HG02943 (cell line): ENCODE measurements at regions not wholly inside any gene's neighbourhood (a gene's known extent, or its start where the extent isn't known, plus 50 kb on each side); places are given as distances from the start of the nearest gene placed in this dataset.
"Not testable (repeated sequence)": the region's sequence is repeated elsewhere in the genome, so short reads cannot be mapped to it uniquely, and the experiment has no call there.

Experiments used
- ATAC-seq: cut with Tn5 transposase; IDR thresholded peaks from one replicate; pipeline ENCODE4 v1.9.1; 2021; ENCODE audit warnings: mild to moderate bottlenecking, low read depth, moderate library complexity; ENCODE audit not compliant: unreplicated experiment

DNA sequence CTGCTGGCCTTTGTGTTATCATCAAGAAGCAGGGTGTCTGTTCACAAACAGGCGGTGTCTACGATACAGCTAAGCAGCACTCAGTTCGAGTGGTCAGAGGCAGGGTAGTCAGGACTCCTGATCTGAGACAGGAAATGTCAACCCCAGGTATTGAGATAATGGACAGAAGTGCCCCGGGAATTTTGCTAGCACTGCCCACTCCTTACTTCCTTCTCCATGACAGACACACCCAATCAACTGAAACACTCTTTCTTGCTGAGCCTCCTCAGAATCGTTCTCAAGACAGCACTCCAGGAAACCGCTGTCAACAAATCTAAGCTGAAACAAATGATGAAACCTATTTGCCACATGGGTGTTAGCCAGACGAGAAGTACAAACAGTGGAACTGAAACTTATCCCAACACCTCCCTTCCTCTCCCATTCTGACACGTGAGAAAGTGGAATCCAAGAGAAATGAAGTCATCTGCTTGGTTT, 109.3 kb downstream of the GTF2IRD2B start:
- ATAC-seq: not testable (repeated sequence)

DNA sequence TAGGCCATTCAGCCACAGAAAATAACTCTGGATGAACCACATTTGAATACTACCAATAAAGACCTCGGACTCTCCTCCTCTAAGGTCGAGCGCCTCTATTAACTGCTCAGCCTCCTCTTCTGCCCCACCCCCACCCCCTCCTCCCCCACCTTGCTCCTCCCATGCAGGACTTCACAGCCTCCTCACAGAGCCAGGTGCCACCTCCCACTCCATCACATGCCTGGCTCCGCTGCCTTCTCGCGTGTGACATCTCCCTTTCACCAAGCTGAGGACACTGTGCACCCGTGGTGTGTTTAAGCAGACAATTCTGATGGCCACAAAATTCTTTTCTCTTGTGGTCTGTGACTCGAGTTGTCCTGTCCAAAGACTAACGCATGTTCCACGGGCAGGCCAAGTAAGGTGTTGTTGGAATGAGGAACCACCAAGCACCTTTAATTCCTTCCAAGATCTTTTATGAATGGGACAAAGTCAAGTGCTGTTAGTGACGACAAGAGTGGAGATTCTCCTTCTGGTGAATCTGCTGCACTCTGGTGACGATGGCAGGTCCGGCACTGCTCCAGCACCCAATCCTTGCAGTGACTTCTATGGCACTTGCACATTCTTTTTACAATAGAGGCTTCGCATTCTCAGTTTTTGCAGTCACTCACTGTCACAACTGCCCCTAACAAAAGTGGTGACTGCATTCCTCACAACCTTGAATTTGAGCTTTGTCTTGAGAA, 113.1 kb downstream of the GTF2IRD2B start:
- ATAC-seq: not testable (repeated sequence)

DNA sequence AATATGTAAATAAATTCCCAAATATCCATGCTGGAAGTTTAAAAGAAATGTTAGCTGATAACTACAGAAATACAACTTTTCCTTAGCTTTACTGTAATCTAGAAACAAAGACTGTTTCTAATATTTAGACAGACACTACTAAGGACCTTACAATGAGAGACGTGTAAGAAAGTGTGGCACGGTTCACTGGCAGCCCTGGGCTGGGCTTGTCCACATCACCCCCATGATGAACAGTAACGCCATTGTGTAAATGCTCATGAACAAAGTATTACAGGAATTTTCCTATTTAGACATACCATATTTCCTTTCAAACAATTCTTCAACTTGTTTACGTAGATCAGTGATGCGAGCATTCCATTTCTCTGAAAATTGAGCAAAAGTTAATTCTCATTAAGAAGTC, 123.1 kb downstream of the GTF2IRD2B start:
- not testable (repeated sequence) for ATAC-seq

DNA sequence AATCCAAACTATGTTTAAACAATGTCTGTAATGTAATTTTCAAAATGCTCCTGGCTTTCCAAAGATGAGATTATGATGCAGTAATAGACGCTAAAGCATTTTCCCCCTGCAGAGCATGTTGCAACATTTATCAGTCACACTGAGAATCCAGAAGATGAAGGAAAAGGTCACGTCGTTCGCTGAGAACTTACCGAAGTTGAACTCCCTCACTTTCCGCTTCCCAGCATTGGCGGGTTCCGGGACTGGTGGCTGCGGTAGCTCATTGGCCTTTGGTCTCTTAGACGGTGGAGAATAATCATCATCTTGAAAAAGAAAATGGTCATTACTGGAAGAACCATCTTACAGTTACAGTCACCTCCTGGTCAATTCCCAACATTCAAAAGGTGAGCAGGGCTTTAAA, 124.6 kb downstream of the GTF2IRD2B start:
- ATAC-seq: not testable (repeated sequence)

DNA sequence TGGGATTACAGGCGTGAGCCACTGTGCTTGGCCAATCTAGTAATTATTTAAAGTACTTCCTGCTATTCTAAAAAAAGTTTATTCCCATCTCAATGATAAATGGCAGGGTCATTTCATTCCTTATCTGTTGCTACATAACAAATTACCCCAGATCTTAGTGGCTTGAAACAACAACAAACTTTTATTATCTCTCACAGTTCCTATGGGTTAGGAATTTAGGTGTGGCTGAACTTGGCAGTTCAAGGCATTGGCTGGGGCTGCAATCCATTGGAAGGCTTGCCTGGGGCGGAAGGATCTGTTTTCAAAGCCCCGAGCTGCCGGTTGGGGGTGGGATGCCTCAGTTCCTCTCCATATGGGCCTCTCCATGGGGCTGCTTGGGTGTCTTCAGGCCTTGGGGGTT, 133.7 kb downstream of the GTF2IRD2B start:
- not testable (repeated sequence) for ATAC-seq

GRCh38 chr7:75229558-75229957, 137.2 kb downstream of the GTF2IRD2B start:
- ATAC-seq: not testable (repeated sequence)

GRCh38 chr7:75230558-75230957, 138.2 kb downstream of the GTF2IRD2B start:
- ATAC-seq: not testable (repeated sequence)

DNA sequence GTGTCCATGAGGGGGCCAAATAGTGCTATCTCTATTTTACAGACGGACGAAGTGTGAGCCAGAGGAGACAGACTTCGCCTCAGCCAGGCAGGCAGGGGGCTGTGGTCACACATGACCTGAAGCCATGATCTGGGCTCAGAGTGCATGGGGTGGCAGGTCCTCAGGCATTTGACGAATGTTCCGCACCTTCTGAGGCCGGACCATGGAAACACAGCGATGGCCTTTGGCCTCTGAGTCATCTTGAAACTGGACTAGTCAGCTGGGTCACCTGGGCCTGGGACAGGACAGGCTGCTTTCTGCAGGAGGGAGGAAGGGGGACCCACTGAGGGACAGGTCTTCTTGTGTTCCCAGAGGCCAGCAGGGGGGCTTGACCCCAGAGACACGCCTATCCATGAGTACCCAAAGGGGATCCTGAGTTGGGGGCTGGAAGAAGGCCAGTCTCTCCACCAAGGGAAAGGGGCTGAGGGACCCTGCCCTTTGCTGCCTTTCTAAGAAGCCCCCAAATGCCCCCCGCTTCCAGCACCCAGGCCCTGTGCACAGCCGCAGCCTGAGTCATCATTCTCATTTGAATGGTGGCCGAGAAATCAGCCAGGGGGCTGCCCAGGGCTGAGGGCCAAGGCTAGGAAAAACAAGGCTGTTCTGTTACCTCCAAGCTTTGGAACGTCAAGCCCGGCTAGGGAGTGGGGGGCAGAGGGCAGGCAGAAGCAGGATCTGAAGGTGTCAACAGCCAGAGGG, 142.9 kb downstream of the GTF2IRD2B start:
- not testable (repeated sequence) for ATAC-seq

- not testable (repeated sequence) for ATAC-seq
Observed at GRCh38 chr7:75235827-75236167, 143.4 kb downstream of the GTF2IRD2B start.

DNA sequence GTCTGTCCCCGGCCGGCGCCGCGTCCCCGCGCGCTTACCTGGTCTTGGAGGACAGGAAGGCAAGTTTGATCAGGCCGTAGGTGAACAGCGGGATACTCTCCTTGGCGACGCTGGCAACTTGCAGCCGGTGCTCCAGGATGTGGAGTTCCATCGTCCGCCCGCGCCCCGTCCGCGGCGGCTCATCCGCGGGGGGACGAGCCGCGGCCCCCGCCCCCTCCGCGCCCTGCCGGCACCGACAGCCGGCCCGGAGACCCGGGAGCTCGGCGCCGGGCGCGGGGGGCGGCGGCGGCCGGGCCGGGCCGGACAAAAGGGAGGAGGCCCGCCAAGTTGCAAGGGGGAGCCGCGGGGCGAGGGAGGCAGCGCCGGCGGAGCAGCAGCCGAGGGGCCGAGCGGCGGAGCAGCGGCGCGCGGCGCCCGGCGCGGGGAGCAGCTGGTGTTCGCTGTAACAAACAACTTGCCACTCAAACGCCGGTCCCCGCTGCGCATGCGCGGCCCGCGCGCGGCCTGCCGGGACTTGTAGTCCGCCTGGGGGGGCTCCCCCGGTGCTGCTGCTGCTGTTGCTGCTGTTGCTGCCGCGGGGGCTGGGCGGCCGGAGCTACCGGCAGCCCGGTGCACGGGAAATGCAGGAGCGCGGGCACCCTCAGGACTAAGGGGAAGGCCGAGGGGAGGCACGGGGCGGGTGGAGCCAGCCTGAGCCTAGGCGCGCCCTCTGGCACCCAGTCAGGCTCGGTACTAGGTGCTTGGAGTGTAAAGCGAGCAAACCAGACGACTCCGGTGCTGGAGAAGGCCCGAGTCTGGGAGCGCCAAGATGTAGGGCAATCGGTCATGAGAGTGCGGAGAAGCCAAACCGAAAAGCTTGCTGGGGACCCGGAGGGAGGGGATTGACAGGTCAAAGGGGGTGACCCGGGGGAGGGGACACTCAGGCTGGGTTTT, 145.1 kb downstream of the GTF2IRD2B start:
- ATAC-seq: peak; percentile 85

DNA sequence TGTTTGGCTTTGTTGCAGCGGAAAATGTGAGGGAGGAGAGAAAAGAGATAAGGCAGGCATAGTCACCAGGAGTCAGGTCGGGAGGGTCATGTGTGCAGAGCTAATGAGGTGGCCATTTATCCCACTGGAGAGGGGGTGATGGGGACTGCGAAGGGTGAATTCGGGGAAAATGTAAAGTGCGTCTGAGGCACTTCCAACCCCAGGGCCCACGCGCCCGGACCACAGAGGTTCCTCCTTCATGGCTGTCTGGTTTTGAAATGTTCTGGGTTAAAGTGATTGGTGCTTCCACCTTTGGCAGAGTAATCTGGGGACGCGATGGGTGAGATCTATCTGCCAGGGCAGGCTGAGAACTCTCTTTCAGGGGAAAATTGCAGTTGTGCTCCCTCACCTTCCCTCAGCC, 145.9 kb downstream of the GTF2IRD2B start:
- not testable (repeated sequence) for ATAC-seq

DNA sequence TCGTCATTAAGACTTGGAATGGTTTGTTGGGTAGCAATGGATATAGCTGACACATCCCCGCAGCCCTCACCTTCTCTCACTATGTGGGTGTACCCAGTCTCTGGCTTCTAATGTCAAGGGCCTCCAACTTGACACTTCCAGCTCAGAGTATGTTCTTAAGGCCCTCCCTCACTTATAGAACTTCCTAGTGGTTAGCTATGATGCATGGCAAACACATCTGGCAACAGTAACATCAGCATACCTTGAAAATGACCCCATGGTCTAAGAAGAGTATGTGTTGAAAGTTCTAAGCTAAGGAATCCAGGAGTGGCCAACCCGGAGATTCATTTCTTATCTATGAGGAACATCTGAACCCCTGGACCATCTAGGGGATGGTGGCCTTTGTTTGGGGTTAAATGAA, 151.2 kb downstream of the GTF2IRD2B start:
- ATAC-seq: not testable (repeated sequence)

GRCh38 chr7:75248216-75248615, 147.2 kb upstream of the TRIM73 start:
- ATAC-seq: not testable (repeated sequence)

DNA sequence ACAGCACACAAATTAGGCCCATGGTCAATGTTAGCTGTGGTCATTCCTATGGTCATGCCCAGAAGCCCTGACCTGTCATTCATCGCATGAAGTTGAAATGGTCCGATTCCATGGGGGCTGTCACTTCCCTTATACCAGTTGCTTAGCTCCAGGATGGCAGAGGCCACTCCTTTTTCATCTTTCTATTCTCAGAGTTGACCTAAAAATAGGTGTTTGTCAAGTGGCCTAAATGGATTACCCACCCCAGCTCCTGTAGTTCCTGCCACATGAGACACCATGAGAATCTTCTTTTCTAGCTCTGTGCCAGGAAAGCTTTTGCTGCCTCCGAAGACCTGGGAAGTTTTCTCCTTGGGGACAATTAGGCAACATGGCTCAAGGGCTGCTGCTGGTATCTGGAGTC, 141.2 kb upstream of the TRIM73 start:
- ATAC-seq: not testable (repeated sequence)

DNA sequence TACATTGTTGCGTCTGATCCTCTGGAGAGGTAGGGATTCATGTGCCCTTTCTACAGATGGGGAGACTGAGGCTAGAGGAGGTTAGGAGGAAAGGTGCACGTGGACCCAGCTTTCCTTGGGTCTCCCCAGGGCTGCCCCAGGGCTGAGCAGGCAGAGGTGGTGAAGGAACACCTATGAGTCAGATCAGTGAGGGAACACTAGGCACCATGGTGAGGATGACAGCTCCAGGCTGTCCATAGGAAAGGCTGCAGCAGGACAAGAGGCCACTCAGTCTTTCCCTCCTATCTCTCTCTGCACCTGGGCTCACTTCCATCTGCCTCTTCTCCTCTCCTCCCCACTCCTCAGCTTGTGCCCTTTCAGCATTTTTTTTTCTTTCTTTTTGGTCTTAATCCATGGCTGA, 138.0 kb upstream of the TRIM73 start:
- not testable (repeated sequence) for ATAC-seq

GRCh38 chr7:75259454-75260003, 135.9 kb upstream of the TRIM73 start:
- not testable (repeated sequence) for ATAC-seq

- not testable (repeated sequence) for ATAC-seq
Observed at GRCh38 chr7:75261660-75262059, 133.8 kb upstream of the TRIM73 start.

DNA sequence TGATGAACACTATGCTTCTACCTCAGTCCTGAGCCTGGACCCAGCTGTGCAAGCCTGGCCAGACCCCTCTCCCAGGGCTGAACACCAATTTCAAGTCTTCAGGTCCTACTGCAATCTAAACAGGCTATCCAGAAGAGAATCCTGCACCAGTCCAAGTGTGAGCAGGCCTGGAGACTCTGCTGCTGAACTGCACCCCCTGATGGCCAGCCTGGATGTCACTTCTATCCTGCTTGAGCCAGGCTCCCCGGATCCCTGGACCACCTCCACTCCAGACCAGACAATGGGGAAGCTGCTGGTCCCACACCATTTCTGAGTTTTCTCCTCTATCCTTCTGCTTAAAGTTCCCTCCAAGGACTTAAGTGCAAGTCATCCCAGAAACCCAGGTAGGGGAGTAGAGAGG, 127.3 kb upstream of the TRIM73 start:
- ATAC-seq: not testable (repeated sequence)

DNA sequence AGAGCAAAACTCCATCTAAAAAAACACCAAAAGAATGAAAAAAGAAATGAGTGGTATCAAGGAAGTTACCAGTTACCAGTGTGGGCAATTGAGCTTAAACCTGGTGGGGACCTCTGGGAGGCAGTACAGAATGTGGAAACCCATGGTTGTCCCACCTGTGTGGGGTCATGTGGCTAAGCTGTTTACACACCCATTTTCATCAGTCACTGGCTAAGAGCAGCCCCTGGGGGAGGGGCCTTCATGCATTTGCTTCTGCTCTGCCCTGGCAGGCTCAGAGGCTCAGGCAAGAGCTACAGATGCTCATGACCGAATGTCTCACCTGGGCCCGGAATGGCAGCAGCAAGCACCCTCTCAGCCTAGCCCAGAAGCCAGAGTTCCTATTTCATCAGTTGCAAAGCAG, 126.3 kb upstream of the TRIM73 start:
- not testable (repeated sequence) for ATAC-seq

DNA sequence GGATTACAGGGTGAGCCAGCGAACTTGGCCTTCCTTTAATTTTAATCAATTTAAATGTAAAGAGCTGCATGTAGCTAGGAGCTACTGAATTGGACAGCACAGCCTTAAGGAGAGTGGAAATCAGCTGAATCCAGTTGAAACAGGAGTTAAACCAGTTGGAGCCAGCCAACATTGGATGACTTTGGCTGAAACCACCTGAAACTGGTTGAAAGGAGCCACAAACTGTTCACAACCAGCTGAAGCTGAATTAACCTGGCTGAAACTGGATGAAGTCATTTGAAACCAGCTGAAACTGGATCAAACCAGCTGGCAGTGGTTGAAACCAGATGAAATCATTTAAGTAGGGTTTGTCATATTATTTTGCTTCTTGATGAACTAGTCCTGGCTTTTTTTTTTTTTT, 121.3 kb upstream of the TRIM73 start:
- ATAC-seq: not testable (repeated sequence)
